ENCODE measurements at regions not wholly inside any gene's neighbourhood (a gene's known extent, or its start where the extent isn't known, plus 50 kb on each side); places are given as distances from the start of the nearest gene placed in this dataset.

- TF ChIP-seq CTCF (IDR thresholded peaks at IDR 0.05) = no peak
- no peak for TF ChIP-seq EZH2 (IDR thresholded peaks at IDR 0.05; ENCODE audit: borderline replicate concordance, insufficient read depth, low read depth, low read length, poor library complexity, severe bottlenecking)
These were observed 498.8 kb upstream of the LMO3 start for GRCh38 chr12:17104801-17105200.

Data from B cell (primary cell).